ENCODE measurements at regions not wholly inside any gene's neighbourhood (a gene's known extent, or its start where the extent isn't known, plus 50 kb on each side); places are given as distances from the start of the nearest gene placed in this dataset.

DNA sequence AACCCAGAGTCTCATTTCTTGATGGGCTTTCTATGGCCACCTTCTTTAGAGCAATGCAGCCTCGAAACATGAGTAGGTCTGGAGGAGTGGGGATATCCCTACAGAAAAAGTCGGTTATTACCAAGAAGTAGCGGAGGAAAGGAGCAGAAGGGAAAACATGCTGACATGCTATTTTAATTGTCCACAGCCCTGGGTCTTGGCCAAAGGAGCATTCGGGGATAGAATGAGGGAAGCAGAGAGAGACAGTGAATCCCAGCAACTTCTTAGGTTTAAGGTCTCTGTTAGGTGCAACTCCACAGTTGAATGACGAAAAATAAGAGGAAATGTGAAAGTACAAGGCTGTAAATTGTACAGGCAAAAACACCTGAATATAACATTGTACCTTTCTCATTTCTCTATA is 506.7 kb upstream of the CDH18 start:
- no peak for TF ChIP-seq FOXM1 (IDR thresholded peaks at IDR 0.05; ENCODE audit: borderline replicate concordance, low read depth)
- no peak for TF ChIP-seq CREB1 (IDR thresholded peaks at IDR 0.05; ENCODE audit: low read depth)
- no peak for TF ChIP-seq EP300 (IDR thresholded peaks at IDR 0.05; ENCODE audit: borderline replicate concordance)
- no peak for TF ChIP-seq EGR1 (IDR thresholded peaks at IDR 0.05)
- TF ChIP-seq, protein P1, sequence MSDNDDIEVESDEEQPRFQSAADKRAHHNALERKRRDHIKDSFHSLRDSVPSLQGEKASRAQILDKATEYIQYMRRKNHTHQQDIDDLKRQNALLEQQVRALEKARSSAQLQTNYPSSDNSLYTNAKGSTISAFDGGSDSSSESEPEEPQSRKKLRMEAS (IDR thresholded peaks at IDR 0.05): no peak

DNA sequence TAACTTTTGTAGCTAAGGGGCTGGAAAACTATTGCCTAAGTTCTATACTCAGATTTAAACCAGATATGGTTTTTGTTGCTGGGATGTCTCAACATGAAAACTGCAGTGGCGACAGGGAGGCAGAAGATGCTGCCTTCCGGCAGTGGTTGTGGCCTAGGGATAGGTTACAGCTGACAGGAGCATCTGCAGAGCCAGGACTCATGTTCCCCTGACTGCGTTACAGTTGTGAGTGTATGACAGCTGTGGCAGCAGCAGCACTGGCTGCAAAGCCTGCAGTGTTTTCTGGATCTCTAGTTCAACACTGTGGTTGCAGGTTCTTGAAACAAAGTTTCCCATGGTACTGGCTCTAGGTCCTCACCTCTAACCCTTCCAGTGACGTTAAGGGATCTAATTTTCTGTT is 498.8 kb upstream of the CDH18 start:
- TF ChIP-seq, protein P2, sequence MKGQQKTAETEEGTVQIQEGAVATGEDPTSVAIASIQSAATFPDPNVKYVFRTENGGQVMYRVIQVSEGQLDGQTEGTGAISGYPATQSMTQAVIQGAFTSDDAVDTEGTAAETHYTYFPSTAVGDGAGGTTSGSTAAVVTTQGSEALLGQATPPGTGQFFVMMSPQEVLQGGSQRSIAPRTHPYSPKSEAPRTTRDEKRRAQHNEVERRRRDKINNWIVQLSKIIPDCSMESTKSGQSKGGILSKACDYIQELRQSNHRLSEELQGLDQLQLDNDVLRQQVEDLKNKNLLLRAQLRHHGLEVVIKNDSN (IDR thresholded peaks at IDR 0.05): no peak
- TF ChIP-seq ZBTB7A (IDR thresholded peaks at IDR 0.05; ENCODE audit: low read depth): no peak
- TF ChIP-seq EP300 (IDR thresholded peaks at IDR 0.05; ENCODE audit: borderline replicate concordance): no peak
- TF ChIP-seq TCF12 (IDR thresholded peaks at IDR 0.05; ENCODE audit: low read depth): no peak
- TF ChIP-seq, protein P1 (IDR thresholded peaks at IDR 0.05): no peak
- TF ChIP-seq TEAD4 (IDR thresholded peaks at IDR 0.05): no peak
- no peak for TF ChIP-seq NFIC (IDR thresholded peaks at IDR 0.05)
- no peak for TF ChIP-seq RAD21 (IDR thresholded peaks at IDR 0.05; ENCODE audit: low read depth)
- no peak for TF ChIP-seq EGR1 (IDR thresholded peaks at IDR 0.05)
- TF ChIP-seq, protein P3, sequence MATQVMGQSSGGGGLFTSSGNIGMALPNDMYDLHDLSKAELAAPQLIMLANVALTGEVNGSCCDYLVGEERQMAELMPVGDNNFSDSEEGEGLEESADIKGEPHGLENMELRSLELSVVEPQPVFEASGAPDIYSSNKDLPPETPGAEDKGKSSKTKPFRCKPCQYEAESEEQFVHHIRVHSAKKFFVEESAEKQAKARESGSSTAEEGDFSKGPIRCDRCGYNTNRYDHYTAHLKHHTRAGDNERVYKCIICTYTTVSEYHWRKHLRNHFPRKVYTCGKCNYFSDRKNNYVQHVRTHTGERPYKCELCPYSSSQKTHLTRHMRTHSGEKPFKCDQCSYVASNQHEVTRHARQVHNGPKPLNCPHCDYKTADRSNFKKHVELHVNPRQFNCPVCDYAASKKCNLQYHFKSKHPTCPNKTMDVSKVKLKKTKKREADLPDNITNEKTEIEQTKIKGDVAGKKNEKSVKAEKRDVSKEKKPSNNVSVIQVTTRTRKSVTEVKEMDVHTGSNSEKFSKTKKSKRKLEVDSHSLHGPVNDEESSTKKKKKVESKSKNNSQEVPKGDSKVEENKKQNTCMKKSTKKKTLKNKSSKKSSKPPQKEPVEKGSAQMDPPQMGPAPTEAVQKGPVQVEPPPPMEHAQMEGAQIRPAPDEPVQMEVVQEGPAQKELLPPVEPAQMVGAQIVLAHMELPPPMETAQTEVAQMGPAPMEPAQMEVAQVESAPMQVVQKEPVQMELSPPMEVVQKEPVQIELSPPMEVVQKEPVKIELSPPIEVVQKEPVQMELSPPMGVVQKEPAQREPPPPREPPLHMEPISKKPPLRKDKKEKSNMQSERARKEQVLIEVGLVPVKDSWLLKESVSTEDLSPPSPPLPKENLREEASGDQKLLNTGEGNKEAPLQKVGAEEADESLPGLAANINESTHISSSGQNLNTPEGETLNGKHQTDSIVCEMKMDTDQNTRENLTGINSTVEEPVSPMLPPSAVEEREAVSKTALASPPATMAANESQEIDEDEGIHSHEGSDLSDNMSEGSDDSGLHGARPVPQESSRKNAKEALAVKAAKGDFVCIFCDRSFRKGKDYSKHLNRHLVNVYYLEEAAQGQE (IDR thresholded peaks at IDR 0.05; ENCODE audit: low read depth): no peak

DNA sequence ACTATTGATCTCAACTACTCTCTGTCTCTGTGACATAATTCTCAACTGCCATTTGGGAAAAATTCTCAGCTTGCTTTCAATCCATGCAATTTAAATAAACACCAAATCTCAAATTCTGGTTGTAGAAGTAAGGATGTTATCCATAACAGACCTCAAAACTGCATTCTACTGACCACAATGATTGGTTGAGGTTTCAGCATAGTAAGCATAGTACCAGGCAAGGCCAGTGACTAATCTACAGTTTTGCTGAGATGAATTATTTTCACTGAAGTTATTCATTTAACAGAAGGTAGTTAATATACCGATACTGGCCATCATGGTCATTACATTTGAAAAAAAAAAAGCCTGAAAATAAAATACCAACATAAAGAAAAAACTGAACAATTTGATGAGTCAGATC is 488.0 kb upstream of the CDH18 start:
- TF ChIP-seq CREB1 (IDR thresholded peaks at IDR 0.05; ENCODE audit: low read depth): no peak
- TF ChIP-seq, protein P2 (IDR thresholded peaks at IDR 0.05): no peak
- no peak for TF ChIP-seq NFIC (IDR thresholded peaks at IDR 0.05)
- TF ChIP-seq, protein P3 (IDR thresholded peaks at IDR 0.05; ENCODE audit: low read depth): no peak
- TF ChIP-seq YY1 (IDR thresholded peaks at IDR 0.05; ENCODE audit: low read depth): no peak
- TF ChIP-seq EGR1 (IDR thresholded peaks at IDR 0.05): no peak
- TF ChIP-seq TAF1 (IDR thresholded peaks at IDR 0.05; ENCODE audit: low read depth): no peak
- no peak for TF ChIP-seq TEAD4 (IDR thresholded peaks at IDR 0.05)
- TF ChIP-seq CEBPB (IDR thresholded peaks at IDR 0.05): no peak
- no peak for TF ChIP-seq FOXM1 (IDR thresholded peaks at IDR 0.05; ENCODE audit: borderline replicate concordance, low read depth)
- TF ChIP-seq, protein P1 (IDR thresholded peaks at IDR 0.05): no peak
- no peak for TF ChIP-seq EP300 (IDR thresholded peaks at IDR 0.05; ENCODE audit: borderline replicate concordance)
- TF ChIP-seq RAD21 (IDR thresholded peaks at IDR 0.05; ENCODE audit: low read depth): no peak
- TF ChIP-seq TCF12 (IDR thresholded peaks at IDR 0.05; ENCODE audit: low read depth): no peak
- no peak for TF ChIP-seq ZBTB7A (IDR thresholded peaks at IDR 0.05; ENCODE audit: low read depth)

DNA sequence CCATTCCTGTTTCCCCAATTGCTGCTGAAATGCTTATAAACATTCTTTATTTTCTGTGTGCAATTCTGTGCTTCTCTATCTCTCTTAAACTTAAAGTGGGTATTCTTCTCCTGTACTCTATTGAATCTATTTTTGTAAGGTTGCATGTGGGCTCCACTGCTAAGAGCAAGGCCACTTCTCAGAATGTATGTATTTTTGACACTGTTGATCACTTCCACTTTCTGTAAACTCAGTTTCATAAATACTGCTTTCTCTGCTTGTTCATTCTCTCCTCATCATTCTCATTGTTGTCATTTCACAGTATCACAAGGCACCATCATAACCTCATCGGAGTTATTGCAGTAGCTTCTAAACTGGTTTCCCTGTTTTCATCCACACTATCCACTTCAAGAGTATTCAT is 483.0 kb upstream of the CDH18 start:
- no peak for TF ChIP-seq ZBTB7A (IDR thresholded peaks at IDR 0.05; ENCODE audit: low read depth)

DNA sequence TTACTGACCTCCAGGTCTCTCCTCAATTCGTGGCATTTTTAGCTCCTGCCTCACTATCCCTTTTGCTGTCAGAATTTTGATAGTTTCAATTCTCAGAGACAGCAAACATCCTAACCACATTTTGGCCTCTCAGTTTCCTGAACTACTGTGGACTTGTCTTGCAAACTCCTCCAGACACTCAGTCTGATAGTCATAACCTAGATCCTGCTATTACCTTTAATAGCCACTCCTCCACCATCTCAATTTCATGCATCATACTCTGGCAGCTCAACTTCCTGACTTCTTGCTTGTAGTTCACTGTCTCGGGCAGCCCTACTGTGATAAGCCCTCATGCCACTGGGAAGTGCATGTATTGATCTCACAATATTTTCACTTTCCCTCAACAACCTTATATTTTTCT is 481.8 kb upstream of the CDH18 start:
- TF ChIP-seq YY1 (IDR thresholded peaks at IDR 0.05; ENCODE audit: low read depth) (no peak), TAF1 (IDR thresholded peaks at IDR 0.05; ENCODE audit: low read depth) (no peak), RAD21 (IDR thresholded peaks at IDR 0.05; ENCODE audit: low read depth) (no peak), ZBTB7A (IDR thresholded peaks at IDR 0.05; ENCODE audit: low read depth) (no peak), EP300 (IDR thresholded peaks at IDR 0.05; ENCODE audit: borderline replicate concordance) (no peak), CEBPB (IDR thresholded peaks at IDR 0.05) (no peak)

DNA sequence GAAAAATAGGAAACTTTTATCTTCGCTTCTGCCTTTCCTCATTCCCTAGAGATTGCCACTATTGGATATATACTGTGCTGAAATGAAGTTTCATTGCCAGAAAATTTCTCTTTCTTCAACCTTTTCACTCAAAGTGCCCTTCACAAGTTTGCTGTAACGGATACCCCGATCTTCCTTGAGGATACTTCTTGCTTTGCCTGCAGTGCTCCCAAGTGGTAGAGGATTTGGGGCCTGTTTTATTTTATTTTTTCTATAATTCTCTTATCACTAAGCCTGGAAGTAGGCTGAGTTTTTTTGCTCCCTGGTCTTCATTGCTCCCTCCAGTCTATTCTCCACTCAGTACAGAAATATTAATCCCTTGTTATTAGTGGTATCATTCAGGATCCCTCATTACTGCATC is 481.4 kb upstream of the CDH18 start:
- TF ChIP-seq RAD21 (IDR thresholded peaks at IDR 0.05; ENCODE audit: low read depth) (peak; percentile 22; the same call in 1 of the 2 replicates), NFIC (IDR thresholded peaks at IDR 0.05) (no peak)

DNA sequence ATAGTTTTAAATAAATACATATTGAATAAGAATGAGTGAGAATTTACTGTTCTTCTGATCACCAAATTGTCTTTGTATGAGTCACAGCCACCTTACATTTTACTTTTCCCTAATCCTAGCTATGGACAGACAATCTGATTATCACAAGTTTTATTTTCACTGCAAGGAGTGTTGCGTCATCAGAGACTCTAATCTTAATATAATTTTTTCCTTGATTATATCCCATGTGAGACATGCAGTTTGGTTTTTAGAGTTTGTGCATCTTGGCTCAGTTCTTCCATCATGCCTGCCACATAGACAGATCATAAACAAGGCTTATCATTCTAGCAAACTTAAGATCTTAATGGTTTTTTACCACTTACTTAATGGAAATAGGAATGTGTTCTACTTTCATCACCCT is 478.5 kb upstream of the CDH18 start:
- TF ChIP-seq ZBTB7A (IDR thresholded peaks at IDR 0.05; ENCODE audit: low read depth): no peak
- TF ChIP-seq CEBPB (IDR thresholded peaks at IDR 0.05): no peak
- no peak for TF ChIP-seq RAD21 (IDR thresholded peaks at IDR 0.05; ENCODE audit: low read depth)
- TF ChIP-seq TAF1 (IDR thresholded peaks at IDR 0.05; ENCODE audit: low read depth): no peak
- TF ChIP-seq, protein P1 (IDR thresholded peaks at IDR 0.05): no peak
- TF ChIP-seq FOXM1 (IDR thresholded peaks at IDR 0.05; ENCODE audit: borderline replicate concordance, low read depth): no peak
- no peak for TF ChIP-seq CREB1 (IDR thresholded peaks at IDR 0.05; ENCODE audit: low read depth)
- no peak for TF ChIP-seq TEAD4 (IDR thresholded peaks at IDR 0.05)
- no peak for TF ChIP-seq NFIC (IDR thresholded peaks at IDR 0.05)
- TF ChIP-seq, protein P3 (IDR thresholded peaks at IDR 0.05; ENCODE audit: low read depth): no peak
- TF ChIP-seq YY1 (IDR thresholded peaks at IDR 0.05; ENCODE audit: low read depth): no peak
- TF ChIP-seq, protein P2 (IDR thresholded peaks at IDR 0.05): no peak
- no peak for TF ChIP-seq TCF12 (IDR thresholded peaks at IDR 0.05; ENCODE audit: low read depth)
- no peak for TF ChIP-seq EGR1 (IDR thresholded peaks at IDR 0.05)
- no peak for TF ChIP-seq EP300 (IDR thresholded peaks at IDR 0.05; ENCODE audit: borderline replicate concordance)

Measured in Ishikawa (cell line).